ENCODE measurements at regions not wholly inside any gene's neighbourhood (a gene's known extent, or its start where the extent isn't known, plus 50 kb on each side); places are given as distances from the start of the nearest gene placed in this dataset.

DNA sequence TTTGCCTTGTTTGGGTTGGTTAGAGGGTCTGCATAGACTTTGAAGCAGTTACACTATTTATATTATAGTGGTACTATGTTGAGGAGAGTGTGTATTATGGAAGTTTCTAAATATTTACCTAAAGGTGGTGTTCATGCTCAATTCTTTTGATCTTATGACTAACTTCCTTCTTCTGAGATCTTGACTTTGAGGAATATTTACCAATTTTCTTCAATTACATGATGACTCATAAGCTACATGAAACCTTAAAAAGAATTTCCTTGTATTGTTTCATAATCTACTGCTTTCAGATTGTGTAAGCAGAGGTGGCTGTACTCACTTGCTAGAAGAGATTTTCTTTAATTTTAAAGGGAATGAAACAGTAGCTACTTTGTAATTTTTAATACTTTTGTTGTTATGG is 276.1 kb downstream of the TAF11L14 start:
- no peak for ATAC-seq
- TF ChIP-seq PATZ1 (CRISPR knock-in tag; IDR thresholded peaks at IDR 0.05; ENCODE audit: borderline replicate concordance) (no peak), ZC3H10 (CRISPR knock-in tag; IDR thresholded peaks at IDR 0.05) (no peak), ZNF8 (CRISPR knock-in tag; IDR thresholded peaks at IDR 0.05) (no peak), POU6F1 (CRISPR knock-in tag; IDR thresholded peaks at IDR 0.05; ENCODE audit: borderline replicate concordance, low read depth) (no peak), ISL1 (CRISPR knock-in tag; IDR thresholded peaks at IDR 0.05) (no peak), CSDC2 (CRISPR knock-in tag; IDR thresholded peaks at IDR 0.05) (no peak), SNAI2 (CRISPR knock-in tag; IDR thresholded peaks at IDR 0.05) (no peak), ZNF565 (CRISPR knock-in tag; conservative IDR thresholded peaks at IDR 0.05; ENCODE audit: low read depth) (no peak), ARNTL (CRISPR knock-in tag; IDR thresholded peaks at IDR 0.05; ENCODE audit: borderline replicate concordance, low read depth) (no peak), TSHZ2 (CRISPR knock-in tag; IDR thresholded peaks at IDR 0.05) (no peak), RARB (CRISPR knock-in tag; IDR thresholded peaks at IDR 0.05) (no peak), TOX (CRISPR knock-in tag; IDR thresholded peaks at IDR 0.05; ENCODE audit: borderline replicate concordance) (no peak), ZFP30 (CRISPR knock-in tag; IDR thresholded peaks at IDR 0.05) (no peak), GLIS3 (CRISPR knock-in tag; IDR thresholded peaks at IDR 0.05) (no peak), CREB5 (CRISPR knock-in tag; IDR thresholded peaks at IDR 0.05; ENCODE audit: low read depth) (no peak), OSR1 (CRISPR knock-in tag; IDR thresholded peaks at IDR 0.05) (no peak), ESRRG (CRISPR knock-in tag; IDR thresholded peaks at IDR 0.05) (no peak), ZFP3 (CRISPR knock-in tag; IDR thresholded peaks at IDR 0.05) (no peak)
- TF ChIP-seq, protein P1, sequence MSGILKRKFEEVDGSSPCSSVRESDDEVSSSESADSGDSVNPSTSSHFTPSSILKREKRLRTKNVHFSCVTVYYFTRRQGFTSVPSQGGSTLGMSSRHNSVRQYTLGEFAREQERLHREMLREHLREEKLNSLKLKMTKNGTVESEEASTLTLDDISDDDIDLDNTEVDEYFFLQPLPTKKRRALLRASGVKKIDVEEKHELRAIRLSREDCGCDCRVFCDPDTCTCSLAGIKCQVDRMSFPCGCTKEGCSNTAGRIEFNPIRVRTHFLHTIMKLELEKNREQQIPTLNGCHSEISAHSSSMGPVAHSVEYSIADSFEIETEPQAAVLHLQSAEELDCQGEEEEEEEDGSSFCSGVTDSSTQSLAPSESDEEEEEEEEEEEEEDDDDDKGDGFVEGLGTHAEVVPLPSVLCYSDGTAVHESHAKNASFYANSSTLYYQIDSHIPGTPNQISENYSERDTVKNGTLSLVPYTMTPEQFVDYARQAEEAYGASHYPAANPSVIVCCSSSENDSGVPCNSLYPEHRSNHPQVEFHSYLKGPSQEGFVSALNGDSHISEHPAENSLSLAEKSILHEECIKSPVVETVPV (CRISPR knock-in tag; IDR thresholded peaks at IDR 0.05): no peak

GRCh38 chr5:17912794-17913193 is 278.5 kb downstream of the TAF11L14 start:
- no peak for TF ChIP-seq ZNF565 (CRISPR knock-in tag; conservative IDR thresholded peaks at IDR 0.05; ENCODE audit: low read depth)
- no peak for TF ChIP-seq ESRRG (CRISPR knock-in tag; IDR thresholded peaks at IDR 0.05)
- TF ChIP-seq ZFP30 (CRISPR knock-in tag; IDR thresholded peaks at IDR 0.05): no peak
- TF ChIP-seq BACH2 (CRISPR knock-in tag; IDR thresholded peaks at IDR 0.05; ENCODE audit: borderline replicate concordance): no peak
- no peak for ATAC-seq

DNA sequence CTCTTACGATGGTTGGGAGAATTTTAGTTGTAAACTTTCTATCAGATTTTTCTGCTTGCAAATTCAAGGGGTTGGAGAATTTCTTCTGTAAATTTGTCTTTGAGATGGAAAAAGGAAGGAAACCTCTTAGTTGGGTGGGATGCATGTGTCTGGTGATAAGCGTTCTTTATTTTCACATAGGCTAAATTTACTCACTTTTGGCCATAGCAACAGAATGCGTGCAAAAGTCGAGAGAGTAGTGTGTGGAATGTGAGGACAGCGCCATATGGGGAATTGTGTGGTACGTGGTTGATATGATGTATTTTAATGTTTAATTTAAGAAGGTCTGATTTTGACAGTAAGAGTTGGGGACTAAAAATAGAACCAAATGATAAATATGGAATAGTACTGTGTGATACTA is 282.2 kb downstream of the TAF11L14 start:
- ATAC-seq: no peak
- no peak for TF ChIP-seq SNAI2 (CRISPR knock-in tag; IDR thresholded peaks at IDR 0.05)
- no peak for TF ChIP-seq ISL1 (CRISPR knock-in tag; IDR thresholded peaks at IDR 0.05)
- no peak for TF ChIP-seq PATZ1 (CRISPR knock-in tag; IDR thresholded peaks at IDR 0.05; ENCODE audit: borderline replicate concordance)
- TF ChIP-seq TCF4 (CRISPR knock-in tag; IDR thresholded peaks at IDR 0.05; ENCODE audit: borderline replicate concordance): no peak
- no peak for TF ChIP-seq ZNF565 (CRISPR knock-in tag; conservative IDR thresholded peaks at IDR 0.05; ENCODE audit: low read depth)
- TF ChIP-seq CSDC2 (CRISPR knock-in tag; IDR thresholded peaks at IDR 0.05): no peak
- TF ChIP-seq TSHZ2 (CRISPR knock-in tag; IDR thresholded peaks at IDR 0.05): no peak
